Uterus (tissue), 3 donors: ENCODE measurements at regions not wholly inside any gene's neighbourhood (a gene's known extent, or its start where the extent isn't known, plus 50 kb on each side); places are given as distances from the start of the nearest gene placed in this dataset.
"Not testable (repeated sequence)": the region's sequence is repeated elsewhere in the genome, so short reads cannot be mapped to it uniquely, and the experiment has no call there.

Experiments used
- DNase-seq, 2 donors: peaks; one replicate each; pipeline ENCODE4 v3.0.0-alpha.2; 2019 to 2020
- H3K27ac ChIP-seq, 2 donors: fragments of 200-600 bp; sonication (generic); 1 replicate in 1 of 2; 2 replicates in 1 of 2; pipeline ENCODE4 v1.5.1; 2016 to 2018
- H3K27me3 ChIP-seq, 2 donors: fragments of 200-600 bp; sonication (generic); one replicate each; pipeline ENCODE4 v1.5.1; 2018 to 2019; ENCODE audit warnings: control low read depth in 1 of 2
- H3K36me3 ChIP-seq, 2 donors: fragments of 200-600 bp; sonication (generic); one replicate each; pipeline ENCODE4 v1.5.1; 2019; ENCODE audit warnings: control low read depth in 1 of 2
- H3K4me1 ChIP-seq, 2 donors: fragments of 200-600 bp; sonication (generic); one replicate each; pipeline ENCODE4 v1.5.1; 2018 to 2019; ENCODE audit warnings: control low read depth in 1 of 2
- H3K4me3 ChIP-seq, 2 donors: fragments of 200-600 bp; sonication (generic); 1 replicate in 1 of 2; 2 replicates in 1 of 2; pipeline ENCODE4 v1.5.1; 2018 to 2019; ENCODE audit warnings: mild to moderate bottlenecking in 1 of 2
- H3K9me3 ChIP-seq, 2 donors: fragments of 200-600 bp; sonication (generic); one replicate each; pipeline ENCODE4 v1.5.1; 2019; ENCODE audit warnings: control low read depth in 1 of 2
- POLR2A ChIP-seq, 2 donors: fragments of 450-650 bp; IDR thresholded peaks; one replicate each; pipeline ENCODE4 v1.6.1; 2016; ENCODE audit warnings: antibody characterized with exemption in 2 of 2, mild to moderate bottlenecking in 1 of 2, moderate library complexity in 1 of 2
- intact Hi-C: fragments of 100-400 bp; cut with DNase I; formaldehyde crosslinking; loops from one replicate; pipeline ENCODE4 v1.15.1; 2023; ENCODE audit warnings: low total_unique reads
- TF ChIP-seq, protein P1 (sequence below), 4 experiments: fragments of 200-600 bp in 2 of 4; fragments of 450-650 bp in 2 of 4; sonication (generic) in 2 of 4; IDR thresholded peaks; one replicate each; pipeline ENCODE4 v1.5.1; 2016 to 2019; ENCODE audit warnings: antibody characterized with exemption in 4 of 4, mild to moderate bottlenecking in 2 of 4, moderate library complexity in 1 of 4
- donor health status: DM: yes; HTN: yes; CAD: no.

DNA sequence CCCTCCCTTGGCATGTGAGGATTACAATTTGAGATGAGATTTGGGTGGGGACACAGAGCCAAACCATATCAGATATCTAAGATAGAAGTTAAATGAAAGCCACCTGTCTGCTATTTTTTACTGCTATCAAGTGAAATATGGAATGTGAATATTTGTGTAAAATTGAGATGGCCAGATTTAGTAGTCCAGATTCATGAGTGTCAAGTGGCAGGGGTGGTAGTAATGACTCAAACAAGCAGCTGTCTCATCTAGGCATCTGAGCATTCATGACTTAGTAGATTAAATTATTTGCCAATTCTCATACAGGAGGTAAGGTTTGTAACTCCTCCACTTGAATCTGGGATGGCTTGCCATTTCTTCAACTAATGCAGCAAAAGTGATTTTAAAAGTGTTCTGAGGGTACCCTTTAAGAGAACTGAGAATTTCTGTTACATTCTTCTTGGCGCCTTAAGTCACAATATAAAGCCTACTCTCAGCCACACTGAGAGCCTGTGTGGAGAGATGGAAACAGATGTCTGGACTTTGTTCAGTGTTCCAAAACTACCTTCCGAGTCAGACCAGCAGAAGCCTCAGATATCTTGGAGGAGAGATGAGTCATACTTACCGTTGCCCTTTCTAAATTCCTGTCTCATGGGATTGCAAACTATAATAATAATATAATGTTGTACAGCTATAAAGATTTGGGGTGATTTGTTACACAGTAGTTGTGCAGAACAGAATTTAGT, 1065.6 kb upstream of the TMPRSS15 start:
- intact Hi-C loops, result no loop called here
- no peaks in the 10 kb centered on the region for H3K4me1 ChIP-seq
- TF ChIP-seq POLR2A (IDR thresholded peaks at IDR 0.05), result no peak
- TF ChIP-seq, protein P1, sequence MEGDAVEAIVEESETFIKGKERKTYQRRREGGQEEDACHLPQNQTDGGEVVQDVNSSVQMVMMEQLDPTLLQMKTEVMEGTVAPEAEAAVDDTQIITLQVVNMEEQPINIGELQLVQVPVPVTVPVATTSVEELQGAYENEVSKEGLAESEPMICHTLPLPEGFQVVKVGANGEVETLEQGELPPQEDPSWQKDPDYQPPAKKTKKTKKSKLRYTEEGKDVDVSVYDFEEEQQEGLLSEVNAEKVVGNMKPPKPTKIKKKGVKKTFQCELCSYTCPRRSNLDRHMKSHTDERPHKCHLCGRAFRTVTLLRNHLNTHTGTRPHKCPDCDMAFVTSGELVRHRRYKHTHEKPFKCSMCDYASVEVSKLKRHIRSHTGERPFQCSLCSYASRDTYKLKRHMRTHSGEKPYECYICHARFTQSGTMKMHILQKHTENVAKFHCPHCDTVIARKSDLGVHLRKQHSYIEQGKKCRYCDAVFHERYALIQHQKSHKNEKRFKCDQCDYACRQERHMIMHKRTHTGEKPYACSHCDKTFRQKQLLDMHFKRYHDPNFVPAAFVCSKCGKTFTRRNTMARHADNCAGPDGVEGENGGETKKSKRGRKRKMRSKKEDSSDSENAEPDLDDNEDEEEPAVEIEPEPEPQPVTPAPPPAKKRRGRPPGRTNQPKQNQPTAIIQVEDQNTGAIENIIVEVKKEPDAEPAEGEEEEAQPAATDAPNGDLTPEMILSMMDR (IDR thresholded peaks at IDR 0.05), result no peak
- H3K36me3 ChIP-seq, result no peaks in the 10 kb centered on the region
- no peak overlapping the region for H3K27ac ChIP-seq
- no peak for DNase-seq
- H3K27me3 ChIP-seq, result no peaks in the 10 kb centered on the region
- no peaks in the 10 kb centered on the region for H3K9me3 ChIP-seq
- no peak overlapping the region for H3K4me3 ChIP-seq

DNA sequence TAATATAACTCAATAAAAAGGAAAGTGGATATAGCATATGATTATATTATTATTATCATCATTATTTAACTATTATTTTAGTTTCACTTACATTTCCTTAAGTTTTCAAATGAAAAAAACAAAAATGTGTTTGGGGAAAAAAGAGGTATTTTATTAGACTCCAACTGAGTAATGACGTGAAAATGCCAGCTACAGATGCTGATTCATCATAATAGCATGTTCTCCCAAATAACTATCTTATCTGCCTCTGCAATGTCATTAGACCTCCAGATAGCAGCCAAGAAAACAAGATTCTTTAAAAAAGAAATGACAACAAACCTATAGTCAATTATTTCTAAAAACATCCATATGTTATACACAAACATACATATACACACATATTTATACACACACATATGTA, 1071.9 kb upstream of the TMPRSS15 start:
- H3K27ac ChIP-seq, result no peak overlapping the region
- TF ChIP-seq, protein P1 (IDR thresholded peaks at IDR 0.05), result no peak
- TF ChIP-seq POLR2A (IDR thresholded peaks at IDR 0.05), result no peak
- intact Hi-C loops, result no loop called here
- no peaks in the 10 kb centered on the region for H3K4me1 ChIP-seq
- no peaks in the 10 kb centered on the region for H3K36me3 ChIP-seq
- no peak for DNase-seq
- no peaks in the 10 kb centered on the region for H3K27me3 ChIP-seq
- no peaks in the 10 kb centered on the region for H3K9me3 ChIP-seq
- H3K4me3 ChIP-seq, result no peak overlapping the region

DNA sequence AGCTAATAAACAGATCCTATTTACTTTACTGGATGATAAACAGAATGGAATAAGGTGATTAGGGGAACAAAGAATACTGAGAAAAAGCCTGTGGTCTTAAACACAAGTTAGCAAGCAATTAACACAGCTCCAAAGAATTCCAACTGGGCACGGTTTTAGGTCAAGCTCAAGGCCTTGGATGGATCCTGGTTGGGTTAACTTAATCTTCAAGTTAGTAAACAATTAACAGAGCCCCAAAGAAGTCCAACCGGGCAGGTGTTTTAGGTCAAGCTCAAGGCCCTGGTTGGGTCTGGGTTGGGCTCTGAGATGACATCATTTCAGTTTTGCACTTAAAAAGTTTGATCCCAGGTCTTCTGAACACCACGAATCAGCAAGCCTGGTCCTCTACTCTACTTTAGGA, 1086.3 kb upstream of the TMPRSS15 start:
- Histone ChIP-seq H3K36me3 (no peaks in the 10 kb centered on the region), H3K4me3 (no peak overlapping the region), H3K27ac (no peak overlapping the region), H3K4me1 (no peaks in the 10 kb centered on the region), H3K9me3 (no peaks in the 10 kb centered on the region), H3K27me3 (no peaks in the 10 kb centered on the region)
- no peak for DNase-seq
- intact Hi-C loops, result no loop called here
- TF ChIP-seq, protein P1 (IDR thresholded peaks at IDR 0.05), result no peak
- no peak for TF ChIP-seq POLR2A (IDR thresholded peaks at IDR 0.05)

DNA sequence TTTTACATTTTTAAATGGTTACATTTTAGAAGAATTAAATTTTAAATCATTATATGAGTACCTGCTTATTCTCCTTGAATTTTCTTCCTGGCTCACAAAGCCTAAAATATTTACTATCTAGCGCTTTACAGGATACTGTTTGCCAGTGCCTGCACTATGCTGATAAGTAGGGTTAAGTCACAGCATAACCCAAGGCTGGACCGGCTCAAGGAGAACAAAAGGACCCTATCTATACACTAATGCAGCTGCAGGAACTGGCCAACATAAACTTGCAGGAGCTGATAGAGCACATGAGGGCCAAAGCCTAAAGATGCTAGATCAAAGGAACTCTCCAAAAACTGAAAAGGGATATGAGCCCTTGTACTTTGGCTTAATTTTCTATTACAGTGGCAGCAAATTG, 1086.9 kb upstream of the TMPRSS15 start:
- no peaks in the 10 kb centered on the region for H3K36me3 ChIP-seq
- no peak overlapping the region for H3K4me3 ChIP-seq
- no peaks in the 10 kb centered on the region for H3K9me3 ChIP-seq
- H3K27ac ChIP-seq, result no peak overlapping the region
- no peak for DNase-seq
- TF ChIP-seq, protein P1 (IDR thresholded peaks at IDR 0.05), result no peak
- no peak for TF ChIP-seq POLR2A (IDR thresholded peaks at IDR 0.05)
- intact Hi-C loops, result no loop called here
- no peaks in the 10 kb centered on the region for H3K27me3 ChIP-seq
- no peaks in the 10 kb centered on the region for H3K4me1 ChIP-seq

DNA sequence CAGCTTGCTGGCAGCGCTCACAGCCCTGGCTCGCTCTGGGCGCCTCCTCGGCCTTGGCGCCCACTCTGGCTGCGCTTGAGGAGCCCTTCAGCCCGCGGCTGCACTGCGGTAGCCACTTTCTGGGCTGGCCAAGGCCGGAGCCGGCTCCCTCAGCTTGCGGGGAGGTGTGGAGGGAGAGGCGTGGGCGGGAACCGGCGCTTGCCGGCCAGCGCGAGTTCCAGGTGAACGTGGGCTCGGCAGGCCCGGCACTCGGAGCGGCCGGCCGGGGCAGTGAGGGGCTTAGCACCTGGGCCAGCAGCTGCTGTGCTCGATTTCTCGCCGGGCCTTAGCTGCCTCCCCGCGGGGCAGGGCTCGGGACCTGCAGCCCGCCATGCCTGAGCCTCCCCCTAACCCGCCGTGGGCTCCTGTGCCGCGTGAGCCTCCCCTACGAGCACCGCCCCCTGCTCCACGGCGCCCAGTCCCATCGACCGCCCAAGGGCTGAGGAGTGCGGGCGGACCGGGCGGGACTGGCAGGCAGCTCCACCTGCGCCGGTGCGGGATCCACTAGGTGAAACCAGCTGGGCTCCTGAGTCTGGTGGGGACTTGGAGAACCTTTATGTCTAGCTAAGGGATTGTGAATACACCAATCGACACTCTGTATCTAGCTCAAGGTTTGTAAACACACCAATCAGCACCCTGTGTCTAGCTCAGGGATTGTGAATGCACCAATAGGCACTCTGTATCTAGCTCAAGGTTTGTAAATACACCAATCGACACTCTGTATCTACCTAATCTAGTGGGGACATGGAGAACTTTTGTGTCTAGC, 1090.1 kb upstream of the TMPRSS15 start:
- H3K36me3 ChIP-seq, intact Hi-C loops, H3K27me3 ChIP-seq, H3K27ac ChIP-seq, DNase-seq, H3K4me3 ChIP-seq, H3K9me3 ChIP-seq, H3K4me1 ChIP-seq: not testable (repeated sequence)
